ENCODE measurements at regions not wholly inside any gene's neighbourhood (a gene's known extent, or its start where the extent isn't known, plus 50 kb on each side); places are given as distances from the start of the nearest gene placed in this dataset.

DNA sequence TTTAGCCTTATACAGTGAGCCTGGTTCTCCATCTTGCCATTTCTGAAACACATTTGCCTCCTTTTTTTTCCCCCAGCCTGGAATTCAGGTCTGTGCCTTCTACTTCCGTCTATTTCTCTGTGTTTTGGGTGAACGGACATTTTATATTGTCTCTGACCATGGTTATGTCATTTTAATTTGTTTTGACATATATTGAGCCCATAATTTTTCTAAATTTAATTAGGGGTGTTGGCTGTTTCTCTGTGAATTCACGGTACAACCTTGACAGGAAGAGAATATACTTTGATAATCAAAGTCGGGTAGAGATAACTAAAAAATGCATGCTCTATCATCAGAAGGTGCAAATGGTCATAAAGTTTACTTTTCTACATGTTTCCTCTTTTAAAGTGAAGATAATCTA, 361.4 kb downstream of the VGLL3 start:
- Mint-ChIP-seq H3K36me3 (ENCODE audit: low read depth) (no peaks in the 10 kb centered on the region), H3K9me3 (ENCODE audit: low read depth) (peaks cover 4% of the 10 kb centered on the region), H3K27me3 (no peaks in the 10 kb centered on the region), H3K4me1 (no peaks in the 10 kb centered on the region), H3K27ac (no peak overlapping the region), H3K4me3 (no peak overlapping the region)
- DNase-seq = no peak
- ATAC-seq = no peak
- ChIA-PET CTCF (no interaction called here), POLR2A (no interaction called here)
- intact Hi-C loops (cut with DNase I, micrococcal nuclease) = no loop called here

DNA sequence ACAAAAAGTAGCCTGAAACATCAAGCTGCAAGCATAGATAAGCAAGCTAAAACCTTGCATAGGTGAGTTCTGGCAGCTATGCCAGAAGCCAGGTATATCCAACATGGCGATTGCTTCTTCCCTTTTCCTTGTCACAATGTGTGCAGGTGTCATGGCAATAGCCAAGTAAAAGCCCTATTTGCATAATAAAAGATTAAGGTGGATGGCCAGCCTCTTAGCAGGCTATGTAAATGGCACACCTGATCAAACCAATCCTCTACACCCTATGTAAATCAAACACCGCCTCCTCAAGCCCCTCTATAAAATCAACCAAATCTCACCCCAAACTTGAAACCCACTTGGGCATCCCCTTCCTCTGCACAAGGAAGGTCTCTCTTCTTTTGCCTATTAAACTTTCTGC, 366.8 kb downstream of the VGLL3 start:
- no peak for ATAC-seq
- Mint-ChIP-seq H3K9me3 (ENCODE audit: low read depth) (peaks cover 6% of the 10 kb centered on the region), H3K4me1 (no peaks in the 10 kb centered on the region), H3K36me3 (ENCODE audit: low read depth) (no peaks in the 10 kb centered on the region), H3K27me3 (no peaks in the 10 kb centered on the region), H3K27ac (no peak overlapping the region), H3K4me3 (no peak overlapping the region)
- ChIA-PET POLR2A (no interaction called here), CTCF (no interaction called here)
- intact Hi-C loops (cut with DNase I, micrococcal nuclease) = no loop called here
- no peak for DNase-seq

DNA sequence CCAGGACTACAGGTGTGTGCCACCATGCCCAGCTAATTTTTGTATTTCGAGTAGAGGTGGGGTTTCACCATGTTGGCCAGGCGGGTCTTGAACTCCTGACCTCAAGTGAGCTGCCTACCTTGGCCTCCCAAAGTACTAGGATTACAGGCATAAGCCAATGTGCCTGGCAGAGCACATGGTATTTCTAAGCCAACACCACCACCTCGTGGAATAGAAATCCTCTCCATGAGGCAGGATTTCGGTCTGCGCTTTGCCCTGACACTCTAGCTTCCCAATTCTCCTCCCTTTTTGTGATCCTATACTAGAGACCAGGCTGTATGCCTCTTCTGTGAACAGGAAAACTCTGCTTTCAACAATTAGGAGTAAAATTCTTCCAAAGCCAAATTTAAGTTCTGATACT, 372.2 kb downstream of the VGLL3 start:
- ChIA-PET POLR2A (no interaction called here), CTCF (no interaction called here)
- H3K27ac Mint-ChIP-seq = no peak overlapping the region
- H3K9me3 Mint-ChIP-seq (ENCODE audit: low read depth) = peaks cover 4% of the 10 kb centered on the region
- no peaks in the 10 kb centered on the region for H3K36me3 Mint-ChIP-seq (ENCODE audit: low read depth)
- DNase-seq (no peak), ATAC-seq (no peak)
- intact Hi-C loops (cut with DNase I, micrococcal nuclease) = no loop called here
- H3K4me1 Mint-ChIP-seq = no peaks in the 10 kb centered on the region
- no peak overlapping the region for H3K4me3 Mint-ChIP-seq
- no peaks in the 10 kb centered on the region for H3K27me3 Mint-ChIP-seq

DNA sequence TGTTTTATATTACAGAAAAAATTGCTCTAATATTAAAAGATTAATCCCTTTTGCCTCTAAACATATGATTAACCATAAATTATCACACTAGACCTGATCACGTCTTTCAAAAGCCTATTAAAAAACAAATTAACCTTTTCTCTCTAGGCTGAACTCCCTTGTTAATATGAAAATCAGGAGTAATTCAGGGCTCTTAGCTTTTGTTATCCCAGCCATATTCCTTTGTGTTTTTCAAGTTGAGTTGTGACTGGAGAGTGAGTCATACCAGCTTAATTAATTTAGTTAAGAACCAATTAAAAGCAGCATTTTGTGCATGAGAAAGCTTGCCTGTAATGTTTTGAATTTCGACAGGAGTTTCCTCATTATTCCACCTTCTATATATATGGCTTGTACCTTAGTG, 385.8 kb downstream of the VGLL3 start:
- no peak overlapping the region for H3K27ac Mint-ChIP-seq
- no peak for ATAC-seq
- CTCF ChIA-PET = no interaction called here
- no peaks in the 10 kb centered on the region for H3K27me3 Mint-ChIP-seq
- H3K9me3 Mint-ChIP-seq (ENCODE audit: low read depth) = peaks cover 21% of the 10 kb centered on the region
- no peaks in the 10 kb centered on the region for H3K36me3 Mint-ChIP-seq (ENCODE audit: low read depth)
- intact Hi-C loops (cut with DNase I, micrococcal nuclease) = no loop called here
- POLR2A ChIA-PET = no interaction called here
- no peak overlapping the region for H3K4me3 Mint-ChIP-seq
- DNase-seq = no peak
- H3K4me1 Mint-ChIP-seq = no peaks in the 10 kb centered on the region

DNA sequence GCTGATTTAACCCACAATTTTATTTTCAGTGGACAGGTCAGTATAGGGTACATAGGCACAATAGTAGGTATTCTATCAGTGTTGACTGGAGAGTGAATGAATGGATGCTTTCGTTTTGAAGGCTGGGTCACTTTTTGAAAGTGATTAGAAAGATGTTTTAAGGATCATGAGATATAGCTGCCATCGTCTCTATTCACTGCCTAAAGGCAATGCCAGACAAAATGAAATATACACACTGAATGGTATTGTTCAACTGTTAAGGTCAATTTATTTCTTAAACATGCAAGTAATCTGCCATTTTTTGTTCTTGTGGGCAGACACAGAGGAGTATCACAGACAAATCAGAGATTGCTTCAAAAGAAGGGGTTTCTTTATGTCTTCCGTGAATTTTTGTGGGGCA, 395.3 kb downstream of the VGLL3 start:
- H3K36me3 Mint-ChIP-seq (ENCODE audit: low read depth) = no peaks in the 10 kb centered on the region
- intact Hi-C loops (cut with DNase I, micrococcal nuclease) = no loop called here
- no peak overlapping the region for H3K4me3 Mint-ChIP-seq
- no peak for DNase-seq
- H3K9me3 Mint-ChIP-seq (ENCODE audit: low read depth) = no peaks in the 10 kb centered on the region
- H3K27ac Mint-ChIP-seq = no peak overlapping the region
- ChIA-PET POLR2A (no interaction called here), CTCF (no interaction called here)
- H3K4me1 Mint-ChIP-seq = no peaks in the 10 kb centered on the region
- no peak for ATAC-seq
- no peaks in the 10 kb centered on the region for H3K27me3 Mint-ChIP-seq

DNA sequence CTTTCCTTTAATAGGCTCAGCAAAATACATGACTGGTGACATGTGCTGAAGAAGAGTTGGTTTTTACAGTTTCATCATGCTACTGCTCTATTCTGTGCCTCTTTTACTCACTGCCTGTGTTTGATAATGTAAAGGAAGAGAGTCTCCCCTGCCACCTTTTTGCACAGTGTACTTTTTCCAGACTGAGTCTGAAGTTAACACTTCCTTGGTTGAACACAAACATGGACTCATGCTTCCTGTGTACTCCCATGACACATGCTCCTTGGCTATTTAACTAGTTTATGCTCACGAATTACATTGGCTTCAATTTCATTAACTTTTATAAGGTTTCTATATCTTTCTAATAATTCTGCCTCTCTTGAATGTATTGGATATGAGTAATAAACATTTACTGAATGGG, 396.1 kb downstream of the VGLL3 start:
- H3K4me1 Mint-ChIP-seq = no peaks in the 10 kb centered on the region
- H3K27ac Mint-ChIP-seq = no peak overlapping the region
- H3K9me3 Mint-ChIP-seq (ENCODE audit: low read depth) = no peaks in the 10 kb centered on the region
- POLR2A ChIA-PET = no interaction called here
- H3K36me3 Mint-ChIP-seq (ENCODE audit: low read depth) = no peaks in the 10 kb centered on the region
- ATAC-seq = no peak
- CTCF ChIA-PET = no interaction called here
- DNase-seq = no peak
- H3K27me3 Mint-ChIP-seq = no peaks in the 10 kb centered on the region
- H3K4me3 Mint-ChIP-seq = no peak overlapping the region
- intact Hi-C loops (cut with DNase I, micrococcal nuclease) = no loop called here

DNA sequence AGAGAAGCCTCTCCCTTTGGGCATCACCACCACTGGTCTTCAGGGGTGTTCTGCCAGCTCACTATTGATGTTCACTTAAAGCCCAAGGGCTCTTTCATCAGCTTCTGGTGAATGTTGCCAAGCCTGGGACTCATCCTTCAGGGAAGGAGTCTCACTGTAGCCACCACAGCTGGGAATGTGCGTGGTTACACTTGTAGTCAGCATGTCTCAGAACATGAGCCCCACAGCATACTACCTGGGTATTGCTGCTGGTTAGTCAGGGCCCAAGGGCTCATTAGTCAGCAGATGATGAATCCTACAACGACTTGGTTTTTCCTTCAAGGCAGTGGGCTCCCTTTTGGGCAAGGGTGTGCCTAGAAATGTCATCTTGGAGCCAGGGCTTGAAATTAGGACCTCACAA, 412.9 kb downstream of the VGLL3 start:
- ChIA-PET POLR2A (no interaction called here), CTCF (interaction anchor here (0.9 kb wide), 1 partner anchor 32 kb away, joined by 6 read pairs; no protein-coding TSS in a partner anchor)
- Mint-ChIP-seq H3K4me1 (no peaks in the 10 kb centered on the region), H3K36me3 (ENCODE audit: low read depth) (no peaks in the 10 kb centered on the region), H3K27ac (no peak overlapping the region), H3K27me3 (no peaks in the 10 kb centered on the region), H3K4me3 (no peak overlapping the region), H3K9me3 (ENCODE audit: low read depth) (peaks cover 15% of the 10 kb centered on the region)
- DNase-seq = no peak
- intact Hi-C loops (cut with DNase I, micrococcal nuclease) = no loop called here
- no peak for ATAC-seq

DNA sequence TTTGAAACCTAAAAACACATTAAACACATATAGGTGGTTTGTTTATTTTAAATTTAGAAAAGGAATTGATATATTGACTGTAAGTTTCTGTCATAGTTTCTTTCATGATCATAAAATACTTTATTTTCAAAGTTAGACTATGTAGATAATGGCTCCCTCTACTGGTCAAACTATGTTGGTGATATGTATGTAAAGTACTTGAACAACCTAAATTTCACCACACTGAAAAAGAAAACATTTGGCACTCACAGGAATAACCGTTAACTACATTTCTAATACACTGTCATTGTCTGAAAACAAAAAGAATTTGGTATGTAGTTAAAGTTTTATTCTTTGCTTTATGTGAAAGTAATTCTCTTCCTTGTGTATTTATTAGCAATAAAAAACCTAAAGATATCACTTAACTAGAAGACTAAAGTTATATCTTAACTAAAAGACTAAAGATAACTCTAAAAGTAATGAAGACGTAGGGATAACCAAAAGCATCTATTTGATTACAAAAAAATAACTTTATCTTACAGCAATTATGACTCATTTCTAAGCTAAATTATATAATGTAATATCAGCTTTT, 427.5 kb downstream of the VGLL3 start:
- no peaks in the 10 kb centered on the region for H3K27me3 Mint-ChIP-seq
- H3K4me3 Mint-ChIP-seq = no peak overlapping the region
- no peaks in the 10 kb centered on the region for H3K36me3 Mint-ChIP-seq (ENCODE audit: low read depth)
- ChIA-PET POLR2A (no interaction called here), CTCF (no interaction called here)
- H3K27ac Mint-ChIP-seq = no peak overlapping the region
- DNase-seq = no peak
- no peak for ATAC-seq
- H3K4me1 Mint-ChIP-seq = no peaks in the 10 kb centered on the region
- peaks cover under 1% of the 10 kb centered on the region for H3K9me3 Mint-ChIP-seq (ENCODE audit: low read depth)
- intact Hi-C loops (cut with DNase I, micrococcal nuclease) = loop anchor here in 1 of 2 experiments (2.0 kb wide), 1 partner anchor 743 kb away; no protein-coding TSS in a partner anchor

DNA sequence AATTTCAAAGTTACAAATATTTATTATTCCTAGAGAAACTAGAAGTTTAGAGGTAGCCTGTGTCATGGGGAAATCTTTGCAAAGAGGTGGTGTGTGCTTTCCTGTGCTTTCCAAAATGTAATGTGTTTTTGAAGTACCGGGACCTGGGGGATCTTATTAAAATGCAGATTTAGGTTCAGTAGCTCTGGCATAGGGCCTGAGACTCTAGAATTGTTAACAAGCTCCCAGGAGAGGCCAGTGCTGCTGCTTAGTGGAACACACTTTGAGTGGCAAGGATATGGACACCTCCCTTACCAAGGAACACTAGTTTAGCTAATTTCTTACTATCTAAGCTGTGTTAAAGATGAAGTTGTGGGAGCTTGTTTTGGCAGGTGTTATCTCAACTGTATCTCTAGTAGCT, 428.9 kb downstream of the VGLL3 start:
- DNase-seq = no peak
- Mint-ChIP-seq H3K4me3 (no peak overlapping the region), H3K4me1 (no peaks in the 10 kb centered on the region), H3K9me3 (ENCODE audit: low read depth) (no peaks in the 10 kb centered on the region), H3K27ac (no peak overlapping the region), H3K27me3 (no peaks in the 10 kb centered on the region), H3K36me3 (ENCODE audit: low read depth) (no peaks in the 10 kb centered on the region)
- intact Hi-C loops (cut with DNase I, micrococcal nuclease) = loop anchor here in 1 of 2 experiments (2.0 kb wide), 1 partner anchor 741 kb away; no protein-coding TSS in a partner anchor
- ChIA-PET CTCF (no interaction called here), POLR2A (no interaction called here)
- no peak for ATAC-seq

DNA sequence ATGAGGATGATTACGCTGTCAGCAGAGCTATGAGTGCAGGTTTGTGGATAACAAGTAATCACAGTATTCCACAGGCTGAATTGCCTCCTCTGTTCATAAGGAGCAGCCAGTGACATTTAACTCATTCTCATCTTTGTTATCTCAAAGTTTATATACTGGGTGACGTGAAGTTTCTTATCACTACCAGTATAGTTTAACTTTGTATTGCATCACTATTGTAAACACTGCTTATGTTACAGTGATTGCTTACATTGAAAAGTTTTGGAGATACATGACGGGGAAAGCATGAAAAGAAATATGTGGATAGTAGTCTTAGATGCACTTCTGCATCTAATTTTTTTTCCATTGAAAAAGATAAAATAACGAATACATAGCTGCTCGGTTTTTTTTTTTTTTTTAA, 429.7 kb downstream of the VGLL3 start:
- no peaks in the 10 kb centered on the region for H3K9me3 Mint-ChIP-seq (ENCODE audit: low read depth)
- H3K27ac Mint-ChIP-seq = no peak overlapping the region
- POLR2A ChIA-PET = no interaction called here
- no peaks in the 10 kb centered on the region for H3K36me3 Mint-ChIP-seq (ENCODE audit: low read depth)
- ATAC-seq (no peak), DNase-seq (no peak)
- H3K4me3 Mint-ChIP-seq = no peak overlapping the region
- CTCF ChIA-PET = no interaction called here
- intact Hi-C loops (cut with DNase I, micrococcal nuclease) = no loop called here
- no peaks in the 10 kb centered on the region for H3K27me3 Mint-ChIP-seq
- H3K4me1 Mint-ChIP-seq = no peaks in the 10 kb centered on the region

DNA sequence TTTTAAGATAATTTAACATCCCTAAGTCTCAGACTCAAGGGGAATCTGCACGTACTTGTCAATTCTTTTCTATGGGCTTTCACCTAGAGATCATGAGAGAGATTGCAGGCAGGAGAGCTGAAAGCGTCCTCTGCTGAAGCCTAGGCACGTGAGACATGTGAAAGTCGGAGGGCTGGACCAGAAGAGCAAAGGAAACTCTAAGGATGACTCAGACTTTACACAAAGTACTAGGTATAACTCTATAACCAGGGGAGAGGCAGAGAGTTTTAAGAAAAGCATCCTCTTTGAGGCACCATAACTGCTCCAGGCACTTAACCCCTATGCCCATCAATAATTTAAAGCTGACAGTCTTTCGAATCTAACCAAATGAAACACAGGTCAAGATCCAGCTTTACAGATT, 436.6 kb downstream of the VGLL3 start:
- Mint-ChIP-seq H3K27ac (no peak overlapping the region), H3K4me1 (no peaks in the 10 kb centered on the region), H3K36me3 (ENCODE audit: low read depth) (no peaks in the 10 kb centered on the region), H3K9me3 (ENCODE audit: low read depth) (peaks cover 2% of the 10 kb centered on the region), H3K4me3 (no peak overlapping the region), H3K27me3 (no peaks in the 10 kb centered on the region)
- POLR2A ChIA-PET = no interaction called here
- intact Hi-C loops (cut with DNase I, micrococcal nuclease) = no loop called here
- CTCF ChIA-PET = no interaction called here
- ATAC-seq (no peak), DNase-seq (no peak)

DNA sequence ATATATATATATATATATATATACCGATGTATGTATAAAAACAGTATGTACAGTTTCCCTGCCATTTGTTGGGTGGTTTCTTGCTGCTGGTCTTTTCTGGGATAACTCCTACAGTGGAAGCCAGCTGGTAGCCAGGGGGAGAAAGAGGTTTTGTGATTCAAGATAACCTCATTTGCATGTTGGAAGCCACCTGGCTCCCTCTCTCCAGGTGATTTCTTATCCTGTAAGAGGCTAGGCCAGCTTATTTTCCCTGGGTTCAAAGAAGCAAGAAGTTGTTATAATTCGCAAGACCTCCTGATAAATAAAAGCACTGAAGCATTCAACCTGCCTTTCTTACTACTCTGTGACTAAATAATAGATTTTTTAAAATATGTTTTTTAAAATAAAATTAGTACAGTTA, 443.3 kb downstream of the VGLL3 start:
- Mint-ChIP-seq H3K27ac (no peak overlapping the region), H3K27me3 (no peaks in the 10 kb centered on the region), H3K4me1 (no peaks in the 10 kb centered on the region), H3K4me3 (no peak overlapping the region), H3K36me3 (ENCODE audit: low read depth) (no peaks in the 10 kb centered on the region), H3K9me3 (ENCODE audit: low read depth) (peaks cover 6% of the 10 kb centered on the region)
- POLR2A ChIA-PET = no interaction called here
- no peak for ATAC-seq
- no peak for DNase-seq
- intact Hi-C loops (cut with DNase I, micrococcal nuclease) = no loop called here
- CTCF ChIA-PET = no interaction called here

DNA sequence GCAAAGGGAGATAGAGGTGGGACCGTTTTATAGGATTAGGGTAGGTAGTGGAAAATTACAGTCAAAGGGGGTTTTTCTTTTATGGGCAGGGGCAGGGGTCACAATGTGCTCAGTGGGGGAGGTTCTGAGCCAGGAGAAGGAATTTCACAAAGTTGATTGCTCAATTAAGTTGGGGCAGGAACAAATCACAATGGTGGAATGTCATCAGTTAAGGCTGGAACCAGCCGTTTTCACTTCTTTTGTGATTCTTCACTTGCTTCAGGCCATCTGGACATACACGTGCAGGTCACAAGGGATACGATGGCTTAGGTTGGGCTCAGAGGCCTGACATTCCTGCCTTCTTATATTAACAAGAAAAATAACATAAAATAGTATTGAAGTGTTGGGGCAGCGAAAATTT, 453.8 kb downstream of the VGLL3 start:
- no peaks in the 10 kb centered on the region for H3K4me1 Mint-ChIP-seq
- POLR2A ChIA-PET = no interaction called here
- no peak overlapping the region for H3K27ac Mint-ChIP-seq
- no peaks in the 10 kb centered on the region for H3K27me3 Mint-ChIP-seq
- CTCF ChIA-PET = no interaction called here
- no peak for ATAC-seq
- DNase-seq = no peak
- intact Hi-C loops (cut with DNase I, micrococcal nuclease) = no loop called here
- peaks cover 11% of the 10 kb centered on the region for H3K9me3 Mint-ChIP-seq (ENCODE audit: low read depth)
- H3K4me3 Mint-ChIP-seq = no peak overlapping the region
- no peaks in the 10 kb centered on the region for H3K36me3 Mint-ChIP-seq (ENCODE audit: low read depth)

Measured in activated CD4-positive, alpha-beta T cell treated with anti-CD3 and anti-CD28 coated beads for 36 hours (primary cell).